NCI-H446 treated with DMSO at 0.1 percent for 48 hours (cell line): ENCODE measurements at regions not wholly inside any gene's neighbourhood (a gene's known extent, or its start where the extent isn't known, plus 50 kb on each side); places are given as distances from the start of the nearest gene placed in this dataset.

Experiments used
- DNase-seq: peaks from one replicate; lab custom pipeline; 2025; lab: John Stamatoyannopoulos, UW

DNA sequence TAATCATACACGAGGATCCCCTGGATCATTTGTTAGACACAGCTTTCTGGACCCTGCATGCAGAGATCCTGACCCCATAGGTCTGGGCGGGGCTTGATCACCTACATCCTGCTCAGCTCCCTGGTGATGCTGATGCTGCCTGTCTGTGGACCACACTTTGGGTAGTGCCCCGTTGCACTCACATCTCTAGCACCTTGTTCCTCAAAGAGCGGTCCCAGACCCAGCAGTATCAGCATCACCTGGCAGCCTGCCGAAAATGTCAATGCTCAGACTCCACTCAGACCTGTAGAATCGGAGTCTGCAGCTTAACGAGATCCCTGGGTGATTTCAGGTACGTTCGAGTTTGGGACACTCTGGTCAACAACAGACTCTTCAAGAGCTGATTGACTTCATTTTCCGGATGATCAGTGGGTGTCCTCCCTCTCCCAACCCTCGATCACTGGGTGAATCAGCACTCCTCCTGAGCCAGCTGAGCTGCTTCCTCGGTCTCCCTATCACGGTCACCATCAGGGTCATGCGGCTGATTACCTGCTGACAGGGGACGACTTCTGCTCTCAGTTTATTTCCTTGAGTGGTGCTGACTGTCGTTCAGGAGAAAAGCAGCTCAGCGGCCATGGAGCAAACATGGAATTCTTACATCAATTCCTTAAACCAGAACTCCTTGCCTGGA is 150.6 kb upstream of the RAB12 start:
- no peak for DNase-seq

DNA sequence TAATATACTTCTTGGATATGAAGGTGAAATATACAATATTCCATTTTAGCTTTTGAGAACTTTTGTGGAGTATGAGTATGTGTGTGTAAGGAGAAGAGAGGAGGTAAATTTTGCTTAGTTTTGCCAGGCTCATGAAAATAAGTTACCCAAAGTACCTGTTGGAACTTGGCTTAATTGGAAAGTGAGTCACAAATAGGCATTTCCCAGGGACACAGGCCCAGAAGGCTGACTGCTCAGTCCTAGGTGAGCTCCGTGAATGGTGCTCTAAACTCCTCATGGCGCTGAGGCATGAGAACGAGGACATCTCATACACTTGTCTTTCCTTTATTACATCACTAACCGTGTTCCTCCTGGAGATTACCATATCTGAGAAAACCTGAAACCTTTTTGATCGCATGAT is 148.5 kb upstream of the RAB12 start:
- no peak for DNase-seq

GRCh38 chr18:8461544-8461943 is 147.7 kb upstream of the RAB12 start:
- DNase-seq = no peak

DNA sequence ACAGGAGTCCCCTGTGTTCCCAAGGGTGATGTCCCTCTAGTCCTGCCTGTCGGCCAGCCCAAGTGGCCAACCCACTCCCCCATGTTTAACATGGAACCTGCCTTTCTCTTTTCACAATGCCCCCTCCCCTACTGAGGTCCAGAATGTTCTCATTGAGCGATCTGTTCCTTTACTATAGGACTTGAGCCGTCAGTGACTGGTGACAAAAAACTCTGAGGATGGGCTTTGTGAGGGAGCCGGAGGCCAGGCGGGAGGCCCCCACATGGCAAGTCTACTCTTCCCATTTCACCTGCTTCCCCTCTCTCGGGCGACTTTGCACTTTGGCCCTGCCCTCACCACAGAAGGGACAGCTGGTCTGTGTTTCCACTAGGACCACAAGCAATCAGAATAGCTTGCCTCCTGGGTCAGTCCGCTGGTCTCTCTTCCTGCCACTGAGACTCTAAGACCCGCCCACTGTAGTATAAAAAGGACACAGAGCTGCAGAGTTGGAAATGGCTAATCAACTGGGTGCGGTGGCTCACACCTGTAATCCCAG is 146.5 kb upstream of the RAB12 start:
- DNase-seq = no peak

DNA sequence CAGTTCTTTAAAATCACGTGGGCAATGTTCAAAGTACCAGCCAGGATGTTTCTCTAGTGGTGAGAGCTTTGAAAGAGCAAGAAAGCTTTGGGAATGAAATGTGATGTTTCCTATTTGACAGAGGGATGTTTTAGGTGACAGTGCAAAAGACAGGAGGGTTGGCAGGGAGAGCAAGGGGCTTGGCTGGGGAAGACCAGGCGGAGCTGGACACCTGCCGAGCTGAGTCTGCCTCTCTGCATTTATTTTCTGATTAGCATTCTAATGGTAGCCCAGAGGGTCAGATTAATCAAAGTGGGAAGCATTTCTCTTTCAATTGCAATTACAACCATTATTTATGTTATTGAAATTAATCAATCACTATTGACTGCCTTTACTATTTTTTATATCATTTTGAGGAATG is 145.4 kb upstream of the RAB12 start:
- no peak for DNase-seq

- DNase-seq = no peak
Measured at GRCh38 chr18:8468191-8468590, 141.0 kb upstream of the RAB12 start.

- DNase-seq = peak; percentile 32
Measured at GRCh38 chr18:8468921-8469335, 140.3 kb upstream of the RAB12 start.

GRCh38 chr18:8469544-8470130 is 139.6 kb upstream of the RAB12 start:
- no peak for DNase-seq

- no peak for DNase-seq
Measured at GRCh38 chr18:8471372-8471771, 137.9 kb upstream of the RAB12 start.

DNA sequence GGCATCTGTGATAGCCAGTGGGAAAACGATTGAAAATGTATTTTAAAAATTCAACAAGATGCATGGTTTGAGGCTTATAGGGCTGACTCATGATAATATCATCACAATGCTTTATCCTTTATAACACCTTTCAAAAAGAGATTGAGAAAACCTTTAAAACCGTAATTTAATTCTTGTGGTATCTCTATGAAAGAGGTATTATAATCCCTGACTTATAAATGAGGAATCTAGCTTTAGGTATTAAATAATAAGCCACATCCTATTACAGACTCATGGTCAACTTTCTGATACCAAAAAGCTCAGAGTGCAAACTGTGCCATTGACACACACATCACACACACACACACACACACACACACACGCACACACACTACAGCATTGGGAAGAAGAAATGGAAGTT is 134.6 kb upstream of the RAB12 start:
- no peak for DNase-seq

- DNase-seq = no peak
Measured at GRCh38 chr18:8477615-8478014, 131.6 kb upstream of the RAB12 start.

DNA sequence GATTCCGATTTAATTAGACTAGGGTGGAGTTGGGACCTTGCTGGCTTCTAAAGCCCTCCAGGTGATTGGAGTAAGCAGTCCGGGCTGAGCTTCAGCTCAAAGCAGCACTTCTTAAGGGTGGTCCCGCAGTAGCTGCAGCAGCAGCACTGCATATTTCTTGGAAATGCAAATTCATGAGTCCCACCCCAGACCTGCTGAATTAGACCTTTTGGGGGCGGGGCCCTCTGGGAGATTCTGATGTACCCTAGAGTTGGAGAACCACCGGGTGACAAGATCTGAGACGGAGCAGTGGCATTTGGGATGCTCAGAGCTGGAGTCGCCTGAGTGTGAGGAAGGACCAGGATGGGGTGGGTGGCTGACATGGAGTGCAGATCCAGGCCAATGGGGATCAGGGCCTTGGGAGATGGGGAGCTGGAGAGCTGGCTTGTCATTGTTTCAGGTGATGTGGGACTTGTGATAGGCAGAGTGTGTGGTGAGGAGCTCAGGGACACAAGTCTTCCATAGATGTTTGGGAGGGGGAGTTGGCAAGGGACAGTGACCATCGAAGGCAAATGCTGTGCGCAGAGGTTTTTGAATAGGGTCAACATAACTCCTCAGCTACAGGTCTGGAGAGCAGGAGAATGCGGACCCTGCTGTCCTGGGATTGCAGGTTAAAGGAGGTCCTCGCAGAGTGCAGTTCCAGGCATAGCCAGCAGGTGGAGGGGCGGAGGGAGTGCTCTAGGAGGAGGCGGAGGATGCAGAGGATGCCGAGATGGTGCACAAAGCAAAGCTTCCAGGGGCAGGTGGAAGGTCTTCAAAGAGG is 130.9 kb upstream of the RAB12 start:
- no peak for DNase-seq

DNA sequence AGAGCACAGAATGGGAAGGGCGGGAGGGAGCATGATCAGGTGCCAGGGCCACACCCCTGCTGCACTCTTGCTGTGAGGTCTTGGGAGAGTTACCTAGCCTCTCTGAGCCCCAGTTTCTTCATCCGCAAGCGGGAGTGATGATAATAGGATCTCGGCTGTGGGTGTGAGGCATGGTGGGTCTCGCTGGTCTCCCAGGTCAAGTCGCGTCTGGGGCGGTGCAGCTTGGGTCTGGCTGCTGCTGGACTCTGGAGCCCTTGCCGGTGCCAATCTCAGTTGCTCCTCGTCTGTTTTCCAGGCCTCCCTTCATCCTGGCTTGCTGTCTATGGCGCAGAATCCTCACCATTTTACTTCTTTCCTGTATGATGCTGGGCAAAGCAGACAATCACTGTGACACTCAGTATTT is 130.3 kb upstream of the RAB12 start:
- no peak for DNase-seq

DNA sequence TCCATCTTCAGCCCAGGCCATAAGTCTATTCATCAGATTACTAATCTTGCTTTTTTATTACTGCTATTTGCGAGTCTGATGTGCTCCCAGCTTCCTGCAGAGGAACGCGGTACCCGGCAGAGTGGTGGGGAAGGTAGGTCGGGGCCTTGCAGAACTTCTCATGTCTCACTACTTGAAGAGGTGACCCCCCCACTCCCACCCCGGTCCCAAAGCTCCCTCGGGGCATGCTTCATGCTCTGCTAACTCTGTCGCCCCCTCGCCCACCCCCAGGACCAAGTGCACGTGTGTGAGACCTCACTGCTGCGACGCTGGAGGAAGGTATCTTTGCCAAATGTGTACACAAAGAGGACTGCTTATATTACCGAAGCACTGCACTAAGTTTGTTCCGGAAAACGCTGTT is 129.4 kb upstream of the RAB12 start:
- no peak for DNase-seq

DNA sequence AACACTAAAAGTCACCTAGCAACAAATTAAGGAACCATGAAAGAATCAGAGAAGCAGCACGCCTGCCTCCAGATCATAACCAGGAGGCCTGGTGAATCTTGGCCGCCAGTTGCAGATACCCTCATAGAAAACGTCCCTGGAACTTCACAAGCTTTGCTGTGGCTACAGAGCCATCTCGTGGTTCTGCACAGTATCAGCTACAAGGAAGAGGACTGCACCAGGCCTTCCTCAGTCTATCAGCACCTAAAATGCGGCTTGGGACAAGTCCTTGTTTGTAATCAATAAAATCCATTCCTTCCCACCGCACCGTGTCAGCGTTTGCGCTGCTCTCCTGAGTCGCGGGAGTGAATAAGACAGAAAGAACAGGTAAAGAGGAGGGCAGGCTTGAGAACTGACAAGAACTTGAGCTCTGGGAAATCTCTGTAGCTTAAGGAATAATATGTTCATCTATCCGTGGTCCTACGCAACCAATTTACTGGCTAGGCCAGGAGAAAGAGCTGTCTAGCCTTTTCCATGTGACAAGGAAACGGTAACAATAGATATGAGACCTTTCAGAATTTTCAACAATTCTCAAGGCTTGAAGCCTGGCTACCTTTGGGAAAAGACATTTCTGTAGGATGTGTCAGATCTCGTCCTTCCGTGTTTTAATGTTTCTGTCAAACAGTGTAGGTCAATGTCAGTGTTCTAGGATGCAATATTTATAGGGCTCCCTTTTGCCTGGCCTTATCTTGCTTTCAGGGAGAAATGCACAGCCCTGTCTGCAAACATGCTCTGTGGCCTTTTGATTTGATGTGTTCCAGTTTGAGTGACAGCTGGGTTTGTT is 128.5 kb upstream of the RAB12 start:
- DNase-seq = peak; percentile 45

- no peak for DNase-seq
Measured at GRCh38 chr18:8484951-8485350, 124.3 kb upstream of the RAB12 start.

- DNase-seq = no peak
Measured at GRCh38 chr18:8489761-8490160, 119.5 kb upstream of the RAB12 start.

GRCh38 chr18:8491516-8491915 is 117.7 kb upstream of the RAB12 start:
- no peak for DNase-seq

- DNase-seq = no peak
Measured at GRCh38 chr18:8493141-8493540, 116.1 kb upstream of the RAB12 start.

GRCh38 chr18:8496186-8496585 is 113.1 kb upstream of the RAB12 start:
- no peak for DNase-seq

- no peak for DNase-seq
Measured at GRCh38 chr18:8498905-8499304, 110.3 kb upstream of the RAB12 start.
